GM19395 (cell line): ENCODE measurements at regions not wholly inside any gene's neighbourhood (a gene's known extent, or its start where the extent isn't known, plus 50 kb on each side); places are given as distances from the start of the nearest gene placed in this dataset.
A peak's percentile ranks its signal among the peaks of the same experiment; 100 is the strongest.

Experiments
- ATAC-seq: cut with Tn5 transposase; IDR thresholded peaks from one replicate; pipeline ENCODE4 v1.9.1; 2021; ENCODE audit warnings: mild to moderate bottlenecking, moderate library complexity; ENCODE audit not compliant: unreplicated experiment

DNA sequence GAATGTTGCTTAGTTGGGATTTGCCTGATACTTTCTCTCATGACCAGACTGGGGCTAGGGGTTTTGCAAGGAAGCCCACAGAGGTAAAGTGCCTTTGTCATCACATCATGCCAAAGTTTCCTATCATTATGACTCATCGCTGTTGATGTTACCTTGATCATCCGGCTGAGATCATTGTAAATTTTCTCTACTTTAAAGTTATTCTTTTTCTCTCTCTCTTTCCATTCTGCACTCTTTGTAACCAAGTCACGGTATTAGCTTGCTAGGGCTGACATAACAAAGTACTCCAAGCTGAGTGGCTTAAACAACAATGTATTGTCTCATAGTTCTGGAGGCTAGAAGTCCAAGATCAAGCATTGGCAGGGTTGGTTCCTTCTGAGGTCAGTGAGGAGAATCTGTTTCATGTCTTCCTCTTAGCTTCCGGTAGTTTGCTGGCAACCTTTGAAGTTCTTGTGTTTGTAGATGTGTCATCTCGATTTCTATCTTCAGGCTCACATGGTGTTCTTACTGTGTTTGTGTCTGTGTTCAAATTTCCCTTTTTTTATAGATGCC lies 113.0 kb downstream of the DTHD1 start:
- ATAC-seq: no peak

DNA sequence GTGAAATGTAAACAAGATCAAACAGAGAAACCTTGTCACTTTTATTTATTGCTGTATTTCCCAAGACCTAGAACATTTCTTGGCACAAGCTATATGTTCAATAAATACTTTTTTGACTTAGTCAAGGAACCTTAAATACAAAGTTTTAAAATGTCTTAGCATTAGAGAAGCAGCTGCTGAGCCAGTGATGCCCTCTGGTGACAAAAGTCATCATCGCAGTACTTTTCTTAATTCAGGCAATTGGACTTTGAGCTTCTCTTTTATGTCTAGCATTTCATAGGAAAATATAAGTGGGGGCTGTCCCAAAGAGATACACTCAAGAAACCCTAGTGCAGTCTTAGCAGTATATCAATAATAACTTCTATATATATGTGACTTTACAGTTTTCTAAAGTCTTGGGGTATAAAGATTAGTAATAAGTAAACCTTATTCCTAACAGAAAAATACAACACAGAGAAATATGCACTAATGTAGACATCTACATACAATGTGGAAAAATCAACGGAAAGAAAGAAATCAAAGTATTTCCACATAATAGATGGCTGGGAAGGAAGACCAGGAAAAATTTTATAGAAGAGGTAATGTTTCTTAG lies 118.4 kb downstream of the DTHD1 start:
- peak; percentile 66 for ATAC-seq

DNA sequence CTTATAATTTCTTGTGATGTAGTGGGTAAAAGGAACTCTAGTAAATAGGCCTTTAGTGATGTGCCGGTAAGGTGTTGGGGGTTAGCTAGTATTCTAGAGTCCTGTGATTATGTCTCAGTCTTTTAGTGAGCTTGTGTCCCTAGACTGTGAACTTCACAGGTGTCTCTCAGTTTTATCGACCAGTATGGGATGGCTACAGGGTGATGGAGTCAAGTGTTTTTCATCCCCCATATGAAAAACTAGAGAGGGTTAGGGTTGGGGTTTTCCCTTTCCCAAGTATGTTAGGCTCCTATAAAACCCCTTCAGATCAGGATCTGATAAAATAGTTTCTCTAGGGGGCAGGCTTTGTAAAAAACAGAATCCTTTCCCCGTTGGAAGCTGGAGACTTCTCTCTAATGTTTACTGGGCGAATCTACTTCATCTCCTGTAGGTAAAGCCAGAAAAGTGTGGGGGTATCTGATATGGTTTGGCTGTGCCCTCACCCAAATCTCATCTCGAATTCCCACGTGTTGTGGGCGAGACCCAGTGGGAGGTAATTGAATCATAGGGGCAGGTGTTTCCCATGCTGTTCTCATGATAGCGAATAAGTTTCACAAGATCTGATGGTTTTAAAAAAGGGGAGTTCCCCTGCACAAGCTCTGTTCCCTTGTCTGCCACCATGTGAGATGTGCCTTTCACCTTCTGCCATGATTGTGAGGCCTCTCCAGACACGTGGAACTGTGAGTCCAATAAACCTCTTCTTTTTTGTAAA lies 120.8 kb downstream of the DTHD1 start:
- no peak for ATAC-seq

DNA sequence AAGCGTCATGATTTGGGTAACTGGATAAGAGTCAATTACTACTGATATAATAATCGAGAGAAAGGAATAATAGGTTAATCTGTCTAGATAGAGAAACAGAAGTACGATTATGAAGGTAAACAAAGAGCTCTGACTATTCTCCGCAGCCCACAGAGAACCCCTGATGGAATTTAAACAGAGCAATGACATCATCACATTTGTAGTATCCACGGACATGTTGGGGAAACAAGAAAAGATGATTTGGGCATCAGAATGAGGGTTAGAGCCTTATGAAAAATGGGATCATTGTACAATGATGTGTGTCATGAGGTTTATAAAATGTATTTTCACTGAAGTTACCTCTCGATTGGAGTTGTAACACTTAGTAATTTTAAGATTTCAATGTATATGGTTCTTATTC lies 129.9 kb downstream of the DTHD1 start:
- no peak for ATAC-seq

DNA sequence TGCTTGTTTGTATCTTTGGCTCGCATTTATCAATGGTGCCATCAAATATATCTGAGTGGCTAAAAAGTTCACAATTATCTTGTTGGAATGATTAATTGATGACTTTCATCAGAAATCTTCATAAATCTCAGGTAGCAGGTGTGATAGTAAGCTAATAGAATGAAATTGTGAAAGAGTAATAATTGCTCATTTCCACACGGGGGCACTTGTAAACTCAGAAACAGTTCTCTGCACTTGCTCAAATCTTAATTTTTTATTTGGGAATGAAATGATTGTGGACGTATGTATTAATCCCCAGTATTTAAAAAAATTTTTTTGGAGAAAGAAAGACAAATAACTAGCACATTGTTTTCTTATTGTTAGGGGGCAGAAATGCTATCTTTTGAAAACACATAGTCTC lies 132.8 kb downstream of the DTHD1 start:
- ATAC-seq: no peak

DNA sequence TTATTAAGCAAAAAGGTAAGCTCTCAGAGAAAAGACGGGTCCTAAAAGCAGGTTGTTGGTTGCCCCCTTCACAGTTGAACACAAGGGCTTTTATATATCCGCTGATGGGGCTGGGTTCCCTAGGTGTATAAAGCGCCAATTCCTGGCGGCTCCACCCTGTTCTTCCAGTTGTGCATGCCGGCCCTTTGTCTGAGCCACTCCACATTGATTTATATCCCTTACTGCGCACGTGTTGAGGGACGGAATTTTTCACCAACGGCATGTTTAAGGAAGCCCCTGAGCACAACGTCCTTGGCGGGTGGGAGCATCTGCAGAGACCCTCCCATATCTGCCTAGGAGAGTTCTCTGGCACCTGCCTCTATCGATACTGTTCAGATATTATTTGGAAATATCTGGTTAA lies 135.7 kb downstream of the DTHD1 start:
- ATAC-seq: no peak

DNA sequence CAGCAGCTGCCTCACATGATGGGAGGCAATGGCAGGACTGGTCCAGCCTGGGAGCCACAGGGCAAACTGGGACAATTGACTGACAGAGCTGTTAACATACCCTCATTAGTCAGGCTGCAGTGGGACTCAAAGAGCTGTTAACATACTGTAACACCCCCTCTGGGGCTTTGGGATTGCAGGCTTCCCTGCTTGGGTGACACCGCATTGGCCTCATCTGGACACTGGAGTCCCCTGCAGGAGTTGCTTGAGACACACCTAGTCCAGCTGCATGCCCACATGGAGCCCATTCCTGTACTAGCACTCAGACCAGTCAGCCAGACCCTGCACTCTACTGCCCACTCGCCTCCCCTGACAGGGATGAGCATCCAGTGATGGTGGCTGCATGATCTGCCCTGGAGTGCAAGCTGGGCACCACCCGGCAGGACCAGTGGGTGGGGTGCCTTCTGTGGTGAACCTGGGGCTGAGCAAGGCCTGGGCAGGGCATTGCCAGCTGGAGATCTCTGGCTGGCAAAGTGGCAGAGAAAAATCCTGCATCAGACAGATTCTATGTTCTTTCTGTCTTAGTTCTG lies 138.8 kb downstream of the DTHD1 start:
- no peak for ATAC-seq

DNA sequence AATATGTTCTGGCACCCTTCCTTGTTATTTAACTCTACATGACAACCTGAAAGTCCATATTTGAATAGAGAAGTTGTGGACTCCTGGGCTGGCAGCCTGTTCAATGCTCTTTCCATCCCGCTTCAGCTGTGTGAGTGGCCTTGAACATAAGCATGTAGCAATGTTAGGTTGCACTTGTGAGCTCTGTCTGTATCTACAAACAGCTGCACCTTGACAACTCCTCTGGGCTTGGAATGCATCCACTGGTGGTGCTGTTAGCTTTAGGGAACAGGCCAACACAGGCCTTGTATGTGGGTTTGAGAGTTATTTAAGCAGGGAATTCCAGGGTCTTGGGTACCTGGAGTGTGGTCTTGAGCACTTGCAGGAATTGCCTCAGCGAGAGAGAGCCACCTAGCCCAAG lies 141.2 kb downstream of the DTHD1 start:
- ATAC-seq: no peak

DNA sequence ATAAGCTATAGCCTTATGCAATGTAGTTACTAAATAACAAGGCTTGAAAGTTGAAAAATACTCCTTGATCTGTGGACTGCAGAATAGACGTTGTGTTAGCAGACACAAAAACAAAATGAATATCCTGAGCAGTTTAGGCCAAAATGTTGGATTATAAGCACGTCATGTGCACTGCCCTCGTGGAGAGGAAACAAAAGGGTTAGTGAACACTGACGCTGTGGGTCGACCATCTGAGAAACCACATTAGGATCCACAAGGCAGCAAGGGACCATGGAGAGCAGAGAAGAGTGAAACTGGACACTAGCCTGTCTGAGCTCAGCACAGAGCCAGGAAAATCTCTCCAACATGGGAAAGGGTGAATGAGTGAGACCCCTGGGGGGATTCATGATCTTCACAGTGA lies 145.3 kb downstream of the DTHD1 start:
- ATAC-seq: no peak

DNA sequence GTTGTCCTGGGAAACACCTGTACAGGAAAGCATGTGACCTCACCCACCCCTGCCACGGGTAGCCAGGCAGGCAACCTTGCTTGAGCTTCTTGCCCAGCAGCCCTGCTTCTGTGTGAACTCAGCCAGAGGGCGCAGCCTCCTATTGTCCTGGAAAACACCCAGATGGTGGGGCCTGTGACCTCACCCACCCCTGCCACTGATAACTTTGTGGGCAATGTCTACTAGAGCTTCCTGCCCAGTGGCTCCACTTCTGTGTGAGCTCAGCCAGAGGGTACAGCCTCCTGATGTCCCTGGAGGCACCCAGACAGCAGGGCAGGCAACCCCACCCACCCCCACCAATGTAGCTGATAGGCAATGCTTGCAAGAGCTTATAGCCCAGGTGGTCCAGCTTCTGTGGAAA lies 146.3 kb downstream of the DTHD1 start:
- no peak for ATAC-seq

DNA sequence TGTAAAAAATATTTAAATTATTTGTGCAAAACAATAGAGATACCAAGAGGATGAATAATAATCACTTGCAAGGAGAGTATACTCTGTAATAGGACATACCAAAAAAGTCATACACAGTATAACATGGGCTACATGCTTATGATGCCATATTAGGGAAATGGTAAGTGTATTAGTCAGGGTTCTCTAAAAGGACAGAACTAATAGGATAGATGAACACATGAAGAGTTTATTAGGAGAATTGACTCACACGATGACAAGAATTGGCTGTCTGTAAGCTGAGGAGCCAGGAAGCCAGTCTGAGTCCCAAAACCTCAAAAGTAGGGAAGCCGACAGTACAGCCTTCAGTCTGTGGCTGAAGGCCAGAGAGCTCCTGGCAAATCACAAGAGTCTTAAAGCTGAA lies 151.2 kb downstream of the DTHD1 start:
- no peak for ATAC-seq

DNA sequence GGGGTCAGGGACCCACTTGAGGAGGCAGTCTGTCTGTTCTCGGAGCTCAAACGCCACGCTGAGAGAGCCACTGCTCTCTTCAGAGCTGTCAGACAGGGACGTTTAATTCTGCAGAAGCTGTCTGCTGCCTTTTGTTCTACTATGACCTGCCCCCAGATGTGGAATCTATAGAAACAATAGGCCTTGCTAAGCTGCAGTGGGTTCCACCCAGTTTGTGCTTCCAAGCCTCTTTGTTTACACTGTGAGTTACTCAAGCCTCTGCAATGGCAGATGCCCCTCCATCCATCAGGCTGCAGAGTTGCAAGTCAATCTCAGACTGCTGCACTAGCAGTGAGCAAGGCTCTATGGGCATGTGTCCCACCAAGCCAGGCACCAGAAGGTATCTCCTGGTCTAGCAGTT lies 158.1 kb downstream of the DTHD1 start:
- ATAC-seq: no peak

DNA sequence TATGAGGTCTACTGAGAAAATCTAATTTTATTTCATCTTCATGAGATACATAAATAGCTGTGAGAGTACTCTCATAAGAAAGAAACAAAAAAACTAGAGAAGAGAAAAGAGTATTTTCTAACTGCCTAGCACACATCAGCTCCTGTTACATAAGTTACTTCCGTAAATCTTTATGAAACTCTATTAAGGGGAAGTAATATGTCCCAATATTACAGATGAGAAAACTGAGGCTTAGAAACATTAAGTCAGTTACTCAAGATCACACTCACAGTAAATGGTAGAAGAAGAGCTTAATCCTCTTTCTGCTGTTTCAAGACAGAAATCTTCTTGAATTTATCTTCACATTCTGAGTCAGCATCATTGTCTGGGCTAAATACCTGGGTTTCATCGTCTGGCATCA lies 164.1 kb downstream of the DTHD1 start:
- no peak for ATAC-seq

DNA sequence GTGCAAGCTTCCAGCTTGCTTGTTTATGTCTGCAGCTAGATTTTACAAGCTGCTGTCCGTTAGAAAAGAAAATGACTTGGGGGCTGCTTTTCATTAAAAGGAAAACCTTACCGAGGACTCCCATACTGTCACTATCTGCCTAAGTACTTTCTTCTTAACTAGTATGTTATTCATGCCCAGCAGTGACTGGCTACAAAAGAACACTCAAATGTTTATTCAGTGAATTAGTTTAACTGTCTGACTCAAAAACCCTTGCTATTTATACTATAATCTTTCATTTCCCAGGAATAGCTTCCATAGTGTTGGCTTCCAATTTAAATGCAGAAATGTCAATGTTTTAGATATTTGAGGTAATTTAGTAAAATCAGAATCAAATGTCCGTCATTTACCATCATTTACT lies 164.9 kb downstream of the DTHD1 start:
- ATAC-seq: no peak

DNA sequence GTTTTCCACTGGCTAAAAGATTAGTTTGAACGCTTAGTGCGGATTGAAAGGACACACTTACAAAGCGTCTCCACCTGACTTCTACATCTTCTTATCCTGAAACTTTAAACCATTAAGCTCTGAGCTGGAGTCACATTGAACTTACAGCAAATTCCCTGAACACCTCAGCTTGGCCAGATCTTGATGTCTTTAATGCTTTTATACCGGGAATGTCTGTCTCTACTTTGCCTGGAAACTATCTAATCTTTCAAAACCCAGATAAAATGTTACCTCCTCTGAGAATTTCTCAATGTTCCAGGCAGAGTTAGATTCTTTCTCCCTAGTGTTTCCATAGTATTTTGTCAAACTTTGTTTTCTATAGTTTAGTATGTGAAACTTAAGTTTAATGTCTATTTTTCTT lies 179.9 kb downstream of the DTHD1 start:
- no peak for ATAC-seq

DNA sequence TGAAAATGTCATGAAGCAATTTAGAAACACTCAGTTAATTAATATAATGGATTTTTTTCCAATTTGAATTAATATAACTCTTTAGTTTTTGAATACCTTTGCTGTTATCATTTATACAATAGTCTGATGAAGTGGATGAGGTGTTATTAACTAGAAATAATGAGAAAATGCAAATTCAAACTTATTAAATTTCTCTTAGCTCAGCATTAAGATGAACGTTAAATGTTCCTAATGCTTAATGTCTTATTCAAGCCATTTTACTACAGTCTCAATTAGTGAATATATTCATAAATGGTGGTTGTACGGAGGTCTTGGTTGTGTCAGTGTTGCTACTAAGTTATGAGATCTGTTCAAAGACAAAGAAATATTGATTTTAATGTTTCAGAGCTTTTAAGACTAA lies 186.3 kb downstream of the DTHD1 start:
- no peak for ATAC-seq

DNA sequence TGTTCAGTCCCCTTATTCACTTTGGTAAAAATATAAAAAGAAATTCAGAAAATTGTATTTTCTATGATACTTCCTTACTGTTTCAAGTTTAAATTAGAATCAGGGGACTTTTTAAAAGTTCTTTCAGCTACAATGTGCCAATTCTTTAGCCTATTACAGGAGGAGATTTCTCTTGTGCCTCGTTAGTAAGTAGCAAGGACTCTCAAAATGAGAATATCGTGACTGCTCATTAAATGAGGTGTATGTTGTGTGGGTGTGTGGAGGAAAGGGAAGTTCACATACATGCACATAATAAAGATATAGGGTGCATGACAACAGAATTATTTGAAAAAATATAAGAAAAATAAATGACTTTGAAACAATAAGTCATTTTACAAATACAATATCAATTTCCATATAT lies 190.5 kb downstream of the DTHD1 start:
- ATAC-seq: no peak

DNA sequence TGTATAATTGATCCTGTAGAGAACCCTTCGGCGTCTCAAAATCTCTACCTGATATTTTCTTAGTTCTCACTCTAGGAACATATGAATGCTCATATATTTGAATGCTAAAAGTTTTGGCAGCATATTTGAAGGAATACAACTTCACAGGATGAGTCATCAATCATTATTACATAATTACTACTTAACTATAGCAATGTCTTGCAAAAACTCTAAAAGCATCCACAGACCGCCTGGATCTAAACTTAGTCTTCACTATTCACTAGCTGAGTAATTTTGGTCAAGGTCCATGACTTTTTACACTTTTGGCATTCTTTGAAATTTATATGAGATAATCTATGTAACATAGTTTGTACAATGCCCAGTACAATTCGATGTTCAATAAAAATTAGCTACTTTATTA lies 194.7 kb downstream of the DTHD1 start:
- no peak for ATAC-seq

DNA sequence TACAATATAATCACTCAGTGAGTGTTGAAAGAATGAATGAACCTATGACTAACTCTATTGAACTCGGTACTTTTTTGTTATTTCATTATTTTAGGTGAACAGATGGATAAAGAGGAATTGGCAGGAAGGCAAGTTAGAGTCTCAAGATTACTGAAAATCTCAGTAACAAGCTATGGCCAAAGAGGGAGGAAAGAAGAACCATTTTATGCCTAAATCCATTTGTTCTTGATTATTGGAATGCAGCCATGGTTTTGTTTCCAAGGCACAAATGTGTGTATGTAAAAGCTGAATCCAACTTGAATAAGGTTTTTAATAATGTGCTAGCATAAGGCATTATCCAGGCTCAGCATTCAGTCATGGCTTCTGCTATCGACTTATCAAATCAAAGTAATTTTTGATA lies 196.4 kb downstream of the DTHD1 start:
- ATAC-seq: no peak

DNA sequence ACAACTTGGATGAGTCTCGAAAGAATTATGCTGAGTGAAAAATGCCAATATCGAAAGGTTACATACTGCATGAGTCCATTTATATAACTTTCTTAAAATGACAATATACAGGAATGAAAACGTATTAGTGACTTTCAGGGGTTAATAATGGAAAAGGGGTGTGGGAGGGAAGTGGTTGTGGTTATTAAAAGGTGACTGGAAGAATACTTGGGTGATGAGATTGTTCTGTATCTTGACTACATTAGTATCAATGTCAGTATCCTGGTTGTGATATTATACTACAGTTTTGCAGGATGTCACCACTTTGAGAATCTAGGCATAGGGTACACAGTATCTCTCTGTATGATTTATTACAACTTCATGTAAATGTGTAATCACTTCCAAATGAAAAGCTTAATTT lies 204.5 kb downstream of the DTHD1 start:
- ATAC-seq: no peak

DNA sequence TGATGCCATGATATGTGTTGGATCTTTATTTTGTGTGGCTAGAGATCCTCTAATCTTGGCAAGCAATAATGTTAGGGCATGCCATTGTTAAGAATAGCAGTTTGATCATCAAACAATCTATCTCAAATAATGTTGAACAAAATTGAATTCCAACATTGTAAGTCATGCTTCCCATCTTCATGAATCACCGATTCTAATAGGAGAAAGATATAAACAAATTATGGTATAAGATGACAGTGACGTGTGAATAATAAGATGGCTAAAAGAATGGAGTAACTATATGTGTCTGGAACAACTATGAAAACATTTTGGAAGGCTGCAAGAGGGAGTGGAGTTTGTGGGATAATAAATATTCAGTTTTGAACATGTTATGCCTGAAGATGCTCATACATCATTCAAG lies 208.4 kb downstream of the DTHD1 start:
- no peak for ATAC-seq

DNA sequence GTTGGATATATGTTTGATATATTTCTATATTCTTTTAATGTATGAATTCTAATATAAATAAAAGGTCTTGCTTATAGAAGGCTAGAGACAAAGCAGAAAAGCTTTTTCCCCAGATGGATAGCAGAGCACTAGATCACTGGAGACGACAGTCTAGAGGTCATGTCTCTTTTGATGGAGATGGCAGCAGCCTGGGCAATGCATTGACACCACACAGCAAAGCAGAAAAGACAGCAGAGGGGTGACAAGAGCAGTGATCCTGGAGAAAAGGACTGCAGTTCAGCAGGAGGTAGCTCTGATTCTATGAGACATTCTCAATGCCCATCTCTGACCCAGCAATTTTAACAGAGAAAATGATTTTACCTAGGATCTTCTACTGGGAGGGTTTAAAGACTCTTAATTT lies 210.6 kb downstream of the DTHD1 start:
- no peak for ATAC-seq
